Upper lobe of left lung (tissue), 6 donors: ENCODE measurements at regions not wholly inside any gene's neighbourhood (a gene's known extent, or its start where the extent isn't known, plus 50 kb on each side); places are given as distances from the start of the nearest gene placed in this dataset.

ENCODE experiments used
- ATAC-seq, 2 donors: fragments of 200-7000 bp; cut with Tn5 transposase; one replicate each; pipeline ENCODE4 v1.9.1; 2022; ENCODE audit warnings: mild to moderate bottlenecking in 2 of 2, moderate library complexity in 2 of 2; ENCODE audit not compliant: low FRiP score in 2 of 2
- DNase-seq, 2 donors: peaks; one replicate each; pipeline ENCODE4 v3.0.0-alpha.2; 2019 to 2020
- H3K27ac ChIP-seq, 4 donors: fragments of 200-600 bp; sonication (generic); one replicate each; pipeline ENCODE4 v1.5.1; 2016 to 2019
- H3K27me3 ChIP-seq, 4 donors: fragments of 200-600 bp; sonication (generic); one replicate each; pipeline ENCODE4 v1.5.1; 2017 to 2019
- H3K36me3 ChIP-seq, 4 donors: fragments of 200-600 bp; sonication (generic); one replicate each; pipeline ENCODE4 v1.5.1; 2016 to 2019
- H3K4me1 ChIP-seq, 4 donors: fragments of 200-600 bp; sonication (generic); one replicate each; pipeline ENCODE4 v1.5.1; 2018 to 2019
- H3K4me3 ChIP-seq, 4 donors: fragments of 200-600 bp; sonication (generic); one replicate each; pipeline ENCODE4 v1.5.1; 2017 to 2019; ENCODE audit warnings: mild to moderate bottlenecking in 2 of 4, moderate library complexity in 1 of 4
- H3K9me3 ChIP-seq, 4 donors: fragments of 200-600 bp; sonication (generic); one replicate each; pipeline ENCODE4 v1.5.1; 2018 to 2019
- EP300 ChIP-seq, 4 donors: sonication (generic); formaldehyde crosslinking; IDR thresholded peaks; one replicate each; pipeline ENCODE4 v1.5.1; 2017; ENCODE audit warnings: antibody characterized with exemption in 4 of 4, control low read depth in 2 of 4
- POLR2A ChIP-seq, 4 donors: fragments of 450-650 bp; IDR thresholded peaks; one replicate each; pipeline ENCODE4 v1.5.1; 2016 to 2017; ENCODE audit warnings: antibody characterized with exemption in 4 of 4, mild to moderate bottlenecking in 2 of 4
- POLR2AphosphoS5 ChIP-seq, 2 donors: sonication (generic); formaldehyde crosslinking; IDR thresholded peaks; one replicate each; pipeline ENCODE4 v1.5.1; 2017; ENCODE audit warnings: antibody characterized with exemption in 2 of 2
- WGBS, 2 donors: methylation state at CpG; one replicate each; pipeline ENCODE4 v1.1.5; 2017 to 2018; 5-methylcytosine and 5-hydroxymethylcytosine counted together
- TF ChIP-seq, protein P1 (sequence below), 6 experiments: fragments of 450-650 bp in 4 of 6; fragments of 200-600 bp in 2 of 6; sonication (generic) in 2 of 6; IDR thresholded peaks; one replicate each; pipeline ENCODE4 v1.5.1; 2016 to 2019; ENCODE audit warnings: antibody characterized with exemption in 6 of 6
- donor health status: DM: no; HTN: no; CAD: no; lungs with moderate emphysema.
- donor health status: DM: no; HTN: yes; CAD: no; lungs with severe emphysema.

DNA sequence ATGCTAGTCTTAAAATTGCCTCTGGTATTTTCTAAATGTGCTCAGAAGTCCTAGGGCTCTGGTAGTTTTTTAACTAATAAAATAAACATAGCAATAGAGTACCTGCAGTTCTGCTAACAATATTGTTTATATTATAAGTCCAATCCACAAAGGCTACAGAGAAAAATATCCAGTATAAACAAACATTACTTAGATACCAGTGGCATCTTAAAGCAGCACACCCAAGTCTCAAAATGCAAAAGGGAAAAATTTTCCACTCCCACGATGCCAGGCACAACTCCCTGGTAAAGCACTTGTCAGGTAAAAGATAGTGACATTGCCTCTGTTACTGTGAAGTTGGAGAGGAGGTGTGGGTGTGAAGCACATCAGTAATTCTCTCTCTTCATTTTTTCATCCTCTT, 123.3 kb downstream of the OGFRL1 start:
- H3K27ac ChIP-seq: peak overlapping the region; percentile 62 to 100 (median 83)
- peaks cover 26 to 50% (median 47%) of the 10 kb centered on the region in 4 donors for H3K4me1 ChIP-seq
- H3K36me3 ChIP-seq: peaks cover 0 to 45% (median 6%) of the 10 kb centered on the region in 4 donors
- no peaks in the 10 kb centered on the region for H3K27me3 ChIP-seq
- no peak for DNase-seq
- ATAC-seq: no peak
- H3K4me3 ChIP-seq: peak overlapping the region in 2 of 4 donors; percentile 4 to 88
- no peaks in the 10 kb centered on the region for H3K9me3 ChIP-seq
- WGBS, 2 donors: 15 to 30% methylated on average over 1 of the region's 1 CpG
- TF ChIP-seq POLR2A (IDR thresholded peaks at IDR 0.05) (no peak), POLR2AphosphoS5 (IDR thresholded peaks at IDR 0.05) (no peak), EP300 (IDR thresholded peaks at IDR 0.05) (no peak)
- TF ChIP-seq, protein P1, sequence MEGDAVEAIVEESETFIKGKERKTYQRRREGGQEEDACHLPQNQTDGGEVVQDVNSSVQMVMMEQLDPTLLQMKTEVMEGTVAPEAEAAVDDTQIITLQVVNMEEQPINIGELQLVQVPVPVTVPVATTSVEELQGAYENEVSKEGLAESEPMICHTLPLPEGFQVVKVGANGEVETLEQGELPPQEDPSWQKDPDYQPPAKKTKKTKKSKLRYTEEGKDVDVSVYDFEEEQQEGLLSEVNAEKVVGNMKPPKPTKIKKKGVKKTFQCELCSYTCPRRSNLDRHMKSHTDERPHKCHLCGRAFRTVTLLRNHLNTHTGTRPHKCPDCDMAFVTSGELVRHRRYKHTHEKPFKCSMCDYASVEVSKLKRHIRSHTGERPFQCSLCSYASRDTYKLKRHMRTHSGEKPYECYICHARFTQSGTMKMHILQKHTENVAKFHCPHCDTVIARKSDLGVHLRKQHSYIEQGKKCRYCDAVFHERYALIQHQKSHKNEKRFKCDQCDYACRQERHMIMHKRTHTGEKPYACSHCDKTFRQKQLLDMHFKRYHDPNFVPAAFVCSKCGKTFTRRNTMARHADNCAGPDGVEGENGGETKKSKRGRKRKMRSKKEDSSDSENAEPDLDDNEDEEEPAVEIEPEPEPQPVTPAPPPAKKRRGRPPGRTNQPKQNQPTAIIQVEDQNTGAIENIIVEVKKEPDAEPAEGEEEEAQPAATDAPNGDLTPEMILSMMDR (IDR thresholded peaks at IDR 0.05): no peak

DNA sequence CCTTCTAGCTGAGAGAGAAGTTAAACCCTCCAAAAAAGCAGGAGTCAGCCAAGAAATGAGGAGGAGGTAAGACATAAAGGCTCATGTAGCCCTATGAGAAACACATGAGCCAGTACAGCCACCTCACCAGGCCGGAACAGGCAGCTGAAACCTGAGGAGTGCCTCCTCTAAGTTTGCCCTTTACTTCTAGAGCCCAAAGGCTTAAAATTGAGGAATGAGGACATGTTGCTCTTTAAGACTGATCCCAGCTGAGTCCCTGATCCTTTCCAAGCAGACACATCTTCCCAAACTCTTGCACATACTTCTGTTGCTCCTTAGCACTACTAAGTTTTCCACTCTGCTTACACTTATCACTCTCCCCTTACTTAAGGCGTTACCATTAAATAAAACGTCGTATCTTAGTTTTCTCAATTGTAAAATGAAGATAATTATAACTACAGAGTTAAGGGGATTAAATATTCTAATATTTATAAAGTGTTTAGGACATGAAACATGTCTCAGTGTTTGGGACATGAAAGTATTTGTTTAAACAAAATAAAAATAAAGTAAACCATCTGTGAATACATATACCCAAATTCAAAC, 124.0 kb downstream of the OGFRL1 start:
- no peak for ATAC-seq
- Histone ChIP-seq H3K36me3 (peaks cover 0 to 53% (median 7%) of the 10 kb centered on the region in 4 donors), H3K4me3 (peak overlapping the region in 2 of 4 donors; percentile 4 to 88), H3K4me1 (peaks cover 29 to 50% (median 46%) of the 10 kb centered on the region in 4 donors), H3K27ac (peak overlapping the region; percentile 62 to 100 (median 83)), H3K9me3 (no peaks in the 10 kb centered on the region), H3K27me3 (no peaks in the 10 kb centered on the region)
- TF ChIP-seq, protein P1 (IDR thresholded peaks at IDR 0.05): no peak
- TF ChIP-seq EP300 (IDR thresholded peaks at IDR 0.05) (no peak), POLR2A (IDR thresholded peaks at IDR 0.05) (no peak), POLR2AphosphoS5 (IDR thresholded peaks at IDR 0.05) (no peak)
- DNase-seq: no peak
- 34 to 49% methylated on average over 4 of the region's 4 CpGs for WGBS, 2 donors

DNA sequence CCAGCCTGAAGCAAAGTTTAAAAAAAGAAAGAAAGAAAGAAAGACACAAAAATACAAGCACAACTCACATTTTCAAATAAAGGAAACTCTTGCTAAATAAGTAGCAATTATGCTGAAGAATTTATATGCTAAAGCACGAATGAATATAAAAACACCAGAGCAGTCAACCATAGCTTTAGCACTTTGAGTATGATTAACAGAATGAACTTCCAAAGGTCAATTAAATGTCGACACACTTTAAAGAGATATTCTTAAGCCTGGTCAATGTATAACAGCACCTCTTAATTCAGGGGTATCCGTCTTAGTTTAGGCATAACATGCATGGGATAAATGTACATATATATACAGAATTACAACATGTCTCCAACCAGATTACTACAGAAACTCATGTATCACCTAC, 125.9 kb downstream of the OGFRL1 start:
- Histone ChIP-seq H3K4me3 (peak overlapping the region; percentile 5 to 88 (median 18)), H3K27me3 (no peaks in the 10 kb centered on the region), H3K4me1 (peaks cover 32 to 52% (median 35%) of the 10 kb centered on the region in 4 donors), H3K9me3 (no peaks in the 10 kb centered on the region), H3K27ac (peak overlapping the region; percentile 5 to 100 (median 83)), H3K36me3 (peaks cover 0 to 46% (median 7%) of the 10 kb centered on the region in 4 donors)
- ATAC-seq: no peak
- DNase-seq: no peak
- TF ChIP-seq EP300 (IDR thresholded peaks at IDR 0.05) (no peak), POLR2AphosphoS5 (IDR thresholded peaks at IDR 0.05) (no peak)
- TF ChIP-seq, protein P1 (IDR thresholded peaks at IDR 0.05): no peak
- WGBS, 2 donors: 44 to 45% methylated on average over 3 of the region's 3 CpGs

DNA sequence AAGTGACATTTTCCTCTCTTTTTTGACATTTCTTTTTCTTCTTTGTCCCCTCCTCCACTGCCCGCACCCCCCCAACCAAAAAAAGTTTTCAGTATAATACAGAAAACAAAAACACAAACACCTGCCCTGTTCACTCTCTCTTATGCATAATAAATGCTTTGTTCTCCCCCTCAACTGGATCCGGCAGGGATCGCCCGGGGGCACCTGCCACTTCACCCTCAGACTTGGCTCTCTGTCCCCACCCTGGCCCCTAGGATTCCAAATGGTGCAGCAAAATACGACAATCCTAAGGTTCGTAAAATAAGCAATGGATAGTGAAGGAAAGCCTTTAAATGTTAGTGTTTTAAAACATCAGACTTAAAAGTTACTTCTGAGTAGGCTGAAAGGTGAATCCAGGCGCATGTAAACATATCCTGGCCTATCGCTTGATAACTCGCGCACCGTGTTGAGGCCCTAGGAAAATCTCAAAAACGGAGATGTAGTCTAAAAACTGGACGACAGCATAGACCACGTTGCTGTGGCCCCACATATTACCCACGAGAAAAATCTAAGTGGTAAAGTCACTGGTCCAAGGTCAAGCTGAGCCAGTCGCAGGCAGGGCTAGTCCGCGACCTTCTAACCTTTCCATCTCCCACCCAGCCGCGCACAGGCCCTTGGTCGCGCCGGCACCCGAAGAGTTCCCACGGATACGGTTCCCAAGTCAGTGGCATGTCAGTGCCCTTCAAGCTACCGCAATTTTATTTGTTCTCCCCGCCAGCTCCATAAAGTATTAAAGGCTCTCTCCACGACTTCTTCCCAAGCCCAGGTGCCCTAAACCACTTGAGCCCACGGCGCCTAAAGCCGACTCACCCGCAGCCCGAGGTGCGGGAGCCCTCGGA, 130.8 kb downstream of the OGFRL1 start:
- no peak for TF ChIP-seq EP300 (IDR thresholded peaks at IDR 0.05)
- no peak for TF ChIP-seq POLR2AphosphoS5 (IDR thresholded peaks at IDR 0.05)
- TF ChIP-seq, protein P1 (IDR thresholded peaks at IDR 0.05): no peak
- TF ChIP-seq POLR2A (IDR thresholded peaks at IDR 0.05): peak in 1 of 4 donors; percentile 60
- Histone ChIP-seq H3K9me3 (no peaks in the 10 kb centered on the region), H3K27me3 (peaks cover 0 to 7% (median 0%) of the 10 kb centered on the region in 4 donors), H3K36me3 (peaks cover 0 to 33% (median 7%) of the 10 kb centered on the region in 4 donors), H3K27ac (peak overlapping the region; percentile 96 to 100 (median 98)), H3K4me3 (peak overlapping the region; percentile 88 to 94 (median 90)), H3K4me1 (peaks cover 9 to 15% (median 14%) of the 10 kb centered on the region in 4 donors)
- DNase-seq (peak in 1 of 2 donors; percentile 10), ATAC-seq (no peak)
- 18 to 19% methylated on average over 29 to 36 of the region's 36 CpGs for WGBS, 2 donors
